Stimulated activated CD4-positive, alpha-beta T cell treated with anti-CD3 and anti-CD28 coated beads, Interleukin-2, amount 100 ng/mL, for 4 hours (primary cell): ENCODE measurements at regions not wholly inside any gene's neighbourhood (a gene's known extent, or its start where the extent isn't known, plus 50 kb on each side); places are given as distances from the start of the nearest gene placed in this dataset.

Experiments
- DNase-seq: peaks from one replicate; pipeline ENCODE4 v3.0.0-alpha.2; 2020; ENCODE audit warnings: low read depth

DNA sequence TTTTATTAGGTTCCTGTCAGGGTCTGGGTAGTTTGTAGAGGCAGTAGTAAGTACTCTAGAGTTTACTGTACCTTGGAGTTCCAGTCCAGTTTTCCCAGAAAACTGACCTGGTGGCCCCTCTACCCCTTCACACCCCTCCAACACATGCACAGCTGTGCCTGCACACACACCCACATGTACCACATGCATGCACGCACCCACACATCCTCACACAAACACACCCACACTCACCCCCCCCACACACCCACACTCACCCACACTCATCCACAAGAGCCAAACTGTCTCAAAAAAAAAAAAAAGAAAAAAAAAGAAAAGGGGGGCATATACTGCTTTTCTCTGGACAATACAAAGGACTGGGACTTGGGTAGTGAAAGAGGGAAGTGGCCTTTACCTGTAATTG, 570.5 kb downstream of the QKI start:
- no peak for DNase-seq

DNA sequence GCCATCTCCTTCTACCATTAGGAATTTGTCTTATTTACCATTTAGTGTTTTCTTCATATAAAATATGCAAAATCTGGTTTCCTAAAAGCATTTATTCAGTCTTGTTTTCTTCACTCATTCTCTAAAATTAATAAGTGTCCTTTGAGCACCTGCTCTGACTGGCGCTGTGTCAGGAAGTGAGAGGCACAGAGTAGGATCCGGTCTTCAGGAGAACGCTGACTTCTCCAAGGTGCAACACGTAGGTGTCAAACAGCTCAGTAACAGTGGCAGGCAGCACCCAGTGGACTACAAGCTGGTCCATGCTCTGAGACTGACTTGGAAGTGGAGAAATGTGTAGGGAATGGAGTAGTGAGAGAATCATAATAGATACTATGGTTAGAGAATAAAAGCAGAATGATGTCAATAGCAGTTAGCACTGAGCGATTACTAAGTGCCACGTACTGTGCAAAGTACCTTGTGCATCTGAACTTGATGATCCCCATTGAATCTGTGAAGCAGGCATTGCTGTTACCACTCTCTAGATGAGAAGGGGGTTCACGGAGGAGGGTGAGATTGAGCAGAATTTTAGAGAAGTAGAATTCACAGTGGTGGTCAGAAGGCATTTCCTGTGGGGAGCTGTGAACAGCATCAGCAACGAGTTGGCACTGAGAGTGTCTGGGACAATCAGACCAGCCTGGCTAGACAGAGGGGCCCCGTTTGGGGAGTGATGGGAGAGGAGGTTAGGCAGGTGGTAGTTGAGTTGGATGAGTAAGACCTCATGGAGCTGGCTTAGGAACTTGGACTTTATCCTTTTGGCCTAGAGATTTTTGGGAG, 569.8 kb downstream of the QKI start:
- DNase-seq: no peak

DNA sequence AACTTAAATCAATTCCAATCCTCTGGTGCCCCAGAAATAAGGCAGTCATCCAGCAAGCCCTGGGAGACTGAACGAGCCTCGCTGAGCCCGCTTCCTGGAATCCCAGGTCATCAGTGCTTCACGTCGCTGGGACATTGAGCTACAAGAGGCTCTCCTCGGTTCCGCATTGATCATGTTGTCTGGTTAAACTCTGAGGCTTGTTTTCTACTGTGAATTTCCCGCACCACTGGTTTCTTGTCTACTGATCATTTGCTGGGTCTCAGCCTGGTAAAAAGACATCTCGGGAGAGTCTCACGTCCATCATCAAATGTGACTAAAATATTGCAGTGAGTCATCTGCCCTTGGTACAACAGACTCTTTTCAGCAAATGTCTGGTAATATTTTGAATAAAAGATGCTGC, 569.2 kb downstream of the QKI start:
- no peak for DNase-seq

- no peak for DNase-seq
Observed at GRCh38 chr6:163974322-163974721, 559.8 kb downstream of the QKI start.

- DNase-seq: no peak
Observed at GRCh38 chr6:163971841-163972838, 557.6 kb downstream of the QKI start.

DNA sequence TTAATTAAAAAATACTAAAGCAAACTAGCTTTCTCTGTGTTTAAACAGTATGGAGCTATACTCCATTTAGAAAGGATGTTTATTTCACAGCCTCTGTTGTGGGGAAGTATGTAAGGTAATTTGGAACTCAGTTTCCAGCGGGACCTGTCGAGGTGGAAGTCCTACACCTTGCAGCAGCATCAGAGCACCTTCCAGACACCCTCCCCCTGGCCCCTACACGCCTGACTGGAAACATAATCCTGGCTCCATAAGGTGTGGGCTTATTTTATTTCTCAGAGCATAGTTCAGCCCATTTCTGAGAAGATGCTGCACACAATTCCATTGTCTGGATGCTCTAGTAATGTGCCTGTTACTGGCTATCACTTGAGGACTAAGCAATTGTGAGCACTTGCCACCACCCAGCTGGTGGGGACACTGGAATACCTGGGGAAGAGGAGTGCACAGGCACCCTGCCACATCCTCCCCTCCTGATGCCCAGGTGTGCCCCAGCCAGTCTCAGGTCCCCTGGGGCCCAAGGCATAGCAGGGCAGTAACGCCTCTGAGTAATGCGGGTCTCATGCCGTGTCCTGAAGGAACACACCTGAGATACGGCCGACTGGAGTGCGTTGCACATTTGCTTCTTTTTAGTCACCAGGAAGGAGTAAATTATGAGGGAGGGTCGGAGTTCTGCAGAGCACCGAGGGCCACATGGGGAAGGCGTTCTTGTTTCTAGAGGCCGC, 556.5 kb downstream of the QKI start:
- DNase-seq: no peak

DNA sequence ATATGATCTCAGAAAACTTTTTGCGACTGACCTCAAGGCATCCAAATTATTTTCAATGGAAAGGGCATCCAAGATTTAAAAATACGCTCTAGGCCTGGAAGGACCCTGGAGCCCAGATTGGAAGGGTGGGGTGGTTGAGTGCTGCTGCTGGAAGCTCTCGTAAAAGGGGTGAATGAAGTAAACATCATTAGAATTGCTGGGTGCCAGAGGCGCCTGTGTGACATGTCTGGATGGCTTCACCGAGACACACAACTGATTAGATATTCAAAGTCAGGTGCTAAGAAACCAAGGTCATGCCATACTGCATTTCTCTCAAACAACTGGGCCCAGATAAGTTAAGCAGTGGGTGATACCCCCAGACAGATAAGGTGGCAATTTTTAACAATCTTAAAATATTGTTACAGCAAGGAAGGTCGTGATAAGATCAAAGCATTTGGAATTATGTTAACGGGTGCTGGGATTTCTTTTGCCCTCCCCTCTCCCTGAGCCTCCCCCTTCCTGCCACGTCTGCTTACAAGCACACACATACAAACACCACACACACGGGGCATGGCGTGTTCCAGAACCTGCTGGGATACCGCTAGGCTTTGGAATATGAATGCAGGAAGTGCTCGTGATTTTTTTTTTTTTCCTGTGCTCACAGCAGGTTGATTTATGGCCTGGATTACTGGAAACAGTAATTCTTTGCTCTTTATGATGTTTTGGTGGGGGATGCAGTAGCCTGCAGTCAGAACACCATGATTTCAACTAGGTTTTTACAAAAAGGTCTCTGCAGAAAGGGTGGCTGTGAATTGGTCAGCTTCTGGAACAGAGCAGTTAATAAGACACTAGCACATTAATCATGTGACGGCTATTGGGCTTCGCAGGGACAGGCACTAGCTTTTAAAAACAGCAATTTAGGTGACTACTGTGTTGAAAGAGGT, 551.2 kb downstream of the QKI start:
- DNase-seq: no peak

GRCh38 chr6:163964789-163965188, 550.3 kb downstream of the QKI start:
- no peak for DNase-seq

GRCh38 chr6:163963205-163964120, 548.9 kb downstream of the QKI start:
- DNase-seq: no peak

GRCh38 chr6:163962627-163963117, 548.2 kb downstream of the QKI start:
- DNase-seq: no peak

DNA sequence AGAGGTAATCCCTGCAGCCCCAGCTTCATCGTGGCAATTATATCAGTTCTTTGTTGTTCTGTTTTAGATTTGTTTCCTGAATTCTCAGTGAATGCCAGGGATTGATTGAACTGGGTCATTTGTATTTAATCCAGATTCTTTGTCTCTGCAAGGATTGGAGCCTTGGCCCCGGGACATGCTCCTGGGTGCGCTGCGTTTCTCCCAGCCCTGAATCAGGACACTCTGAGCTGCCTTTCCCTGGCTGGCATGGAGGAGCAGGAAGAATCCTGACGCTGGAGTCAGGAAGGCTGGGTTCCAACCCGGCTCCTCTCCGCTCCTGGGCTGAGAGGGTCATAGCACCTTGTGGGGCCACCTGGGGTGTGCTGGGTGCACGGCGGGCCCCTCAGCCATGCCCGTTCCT, 545.6 kb downstream of the QKI start:
- DNase-seq: no peak

GRCh38 chr6:163958646-163959045, 544.1 kb downstream of the QKI start:
- no peak for DNase-seq

DNA sequence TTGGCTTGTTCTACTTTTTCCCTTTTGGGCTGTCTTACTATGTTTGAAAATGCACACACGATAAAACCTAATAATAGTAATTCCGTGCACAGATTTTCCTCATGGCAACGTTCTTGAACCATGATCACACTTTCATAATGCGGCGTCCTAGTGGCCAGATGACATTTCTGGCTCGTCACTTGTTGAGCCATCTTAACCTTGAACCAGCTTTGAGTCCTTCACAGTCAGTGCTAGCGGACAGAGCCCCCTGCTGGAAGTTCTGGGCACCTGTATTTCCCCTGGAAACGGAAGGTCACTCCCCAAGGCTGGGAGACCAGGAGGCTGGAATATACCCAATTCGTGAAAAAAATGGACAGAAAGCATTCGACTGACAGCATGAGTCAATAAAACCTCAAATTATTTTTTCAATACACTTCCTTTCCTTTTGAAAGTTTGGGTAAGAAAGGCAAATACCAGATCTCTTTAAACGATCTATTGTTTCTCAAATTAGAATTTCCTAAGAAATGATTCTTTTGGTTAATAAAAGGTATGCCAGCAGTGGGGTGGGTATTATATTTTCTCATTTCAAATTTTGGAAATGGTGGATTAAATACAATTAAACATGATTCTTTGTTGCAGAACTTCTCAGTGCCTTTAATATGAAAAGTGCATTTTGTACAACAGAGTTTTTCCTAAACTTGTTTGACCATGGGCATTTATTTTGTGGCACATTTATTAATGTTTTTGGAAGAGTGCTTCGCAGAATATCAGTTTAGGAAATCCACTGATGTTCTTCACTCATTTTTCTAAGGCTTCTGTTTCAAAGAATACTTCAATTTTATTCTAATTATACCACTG, 542.3 kb downstream of the QKI start:
- DNase-seq: peak; percentile 14

DNA sequence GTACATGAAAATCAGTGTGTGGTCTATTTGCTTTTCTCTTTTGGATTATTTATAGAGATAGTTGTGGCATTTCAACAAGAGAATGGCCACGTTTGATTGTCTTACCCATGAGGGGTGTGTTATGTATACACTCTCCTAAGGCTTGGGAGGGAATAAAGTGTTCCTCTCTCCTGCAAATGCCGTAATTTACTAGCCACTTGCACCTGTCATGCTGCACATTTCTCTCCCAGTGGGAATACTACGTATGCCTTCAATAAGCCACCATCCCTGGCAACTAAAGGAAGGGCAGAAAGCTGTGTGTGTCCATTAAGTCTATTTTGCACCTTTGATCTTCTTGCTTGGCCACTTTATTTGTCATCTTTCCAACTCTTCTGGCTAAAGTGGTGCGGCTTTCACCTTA, 541.2 kb downstream of the QKI start:
- DNase-seq: no peak

DNA sequence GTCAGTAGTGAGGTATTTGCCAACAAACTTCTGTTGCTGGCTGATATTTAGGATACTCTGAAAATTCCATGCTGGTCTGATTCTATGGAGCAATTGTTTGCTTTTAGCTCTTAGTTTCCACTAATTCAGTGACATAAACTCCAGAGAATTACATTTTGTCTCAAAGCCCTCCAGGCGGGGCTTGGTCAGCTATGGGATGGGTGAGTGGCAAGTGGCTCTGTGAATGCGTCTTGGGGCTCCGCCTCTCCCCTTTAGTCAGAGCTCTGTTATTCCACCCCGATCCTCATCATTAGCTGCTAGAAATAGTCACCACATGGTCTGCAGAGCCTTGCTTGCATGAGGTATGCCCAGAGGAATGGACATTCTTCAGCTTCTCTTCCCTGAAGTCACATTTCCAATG, 540.6 kb downstream of the QKI start:
- DNase-seq: no peak

- DNase-seq: no peak
Observed at GRCh38 chr6:163954088-163954775, 539.7 kb downstream of the QKI start.

DNA sequence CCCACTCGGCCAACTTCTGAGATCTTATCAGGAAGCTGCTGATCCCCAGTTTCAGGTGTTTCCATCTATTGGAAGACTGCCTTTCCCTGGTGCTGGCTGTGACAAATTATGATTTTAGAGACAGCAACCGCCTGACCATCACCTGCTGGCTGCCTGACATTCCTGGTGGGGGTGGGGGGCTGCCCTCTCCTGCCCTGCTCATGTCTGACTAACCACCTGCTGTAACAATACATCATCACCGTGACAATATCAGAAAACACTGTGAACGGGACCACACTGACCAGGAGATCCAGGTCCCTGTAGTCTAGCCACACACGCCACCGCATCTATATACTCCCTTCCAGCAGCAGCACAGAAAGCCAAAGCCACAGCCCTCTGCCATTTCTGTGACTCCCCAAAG, 537.5 kb downstream of the QKI start:
- no peak for DNase-seq

- DNase-seq: no peak
Observed at GRCh38 chr6:163951326-163951725, 536.8 kb downstream of the QKI start.
